Hepatocyte (in vitro differentiated cells): ENCODE measurements at regions not wholly inside any gene's neighbourhood (a gene's known extent, or its start where the extent isn't known, plus 50 kb on each side); places are given as distances from the start of the nearest gene placed in this dataset.

ENCODE experiments used
- DNase-seq: peaks from one replicate; pipeline ENCODE4 v3.0.0-alpha.2; 2016; ENCODE audit warnings: low spot score
- H2AFZ ChIP-seq: fragments of 200-600 bp; sonication (generic); 2 replicates; pipeline ENCODE4 v1.6.0; 2016; ENCODE audit warnings: antibody characterized with exemption, mild to moderate bottlenecking
- H3K27ac ChIP-seq: fragments of 200-600 bp; sonication (generic); 2 replicates; pipeline ENCODE4 v1.5.1; 2016; ENCODE audit warnings: mild to moderate bottlenecking
- H3K27me3 ChIP-seq: fragments of 200-600 bp; sonication (generic); 2 replicates; pipeline ENCODE4 v1.6.1; 2016
- H3K36me3 ChIP-seq: fragments of 200-600 bp; sonication (generic); replicated peaks from 2 replicates; pipeline ENCODE4 v1.5.1; 2016; ENCODE audit warnings: low read depth; ENCODE audit not compliant: insufficient read depth
- H3K4me1 ChIP-seq: fragments of 200-600 bp; sonication (generic); 2 replicates; pipeline ENCODE4 v1.5.1; 2016; ENCODE audit warnings: mild to moderate bottlenecking, moderate library complexity; ENCODE audit not compliant: insufficient read depth
- H3K4me2 ChIP-seq: fragments of 200-600 bp; sonication (generic); 2 replicates; pipeline ENCODE4 v1.6.0; 2016
- H3K4me3 ChIP-seq: fragments of 200-600 bp; sonication (generic); 2 replicates; pipeline ENCODE4 v1.5.1; 2016; ENCODE audit warnings: mild to moderate bottlenecking
- H3K79me2 ChIP-seq: fragments of 200-600 bp; sonication (generic); 2 replicates; pipeline ENCODE4 v1.6.0; 2017; ENCODE audit warnings: mild to moderate bottlenecking
- H3K9me2 ChIP-seq: fragments of 200-600 bp; sonication (generic); replicated peaks from 2 replicates; pipeline ENCODE4 v1.6.0; 2017; ENCODE audit warnings: mild to moderate bottlenecking; ENCODE audit not compliant: insufficient read depth
- H3K9me3 ChIP-seq: fragments of 200-600 bp; sonication (generic); 2 replicates; pipeline ENCODE4 v1.5.1; 2016; ENCODE audit warnings: low read depth, mild to moderate bottlenecking
- H4K20me1 ChIP-seq: fragments of 200-600 bp; sonication (generic); 2 replicates; pipeline ENCODE4 v1.6.0; 2016; ENCODE audit warnings: mild to moderate bottlenecking; ENCODE audit not compliant: insufficient read depth, poor library complexity, severe bottlenecking
- EZH2 ChIP-seq: fragments of 200-600 bp; sonication (generic); IDR thresholded peaks from 2 replicates; pipeline ENCODE4 v1.6.1; 2016; ENCODE audit warnings: antibody characterized with exemption, mild to moderate bottlenecking, borderline replicate concordance
- EZH2phosphoT487 ChIP-seq: fragments of 200-600 bp; sonication (generic); IDR thresholded peaks from one replicate; pipeline ENCODE4 v1.6.1; 2018; ENCODE audit warnings: antibody characterized with exemption, mild to moderate bottlenecking, low read depth, moderate library complexity; ENCODE audit not compliant: unreplicated experiment, severe bottlenecking
- WGBS: methylation state at CpG from one replicate; pipeline ENCODE4 v1.1.6; 2016; ENCODE audit warnings: low lambda C conversion rate; ENCODE audit errors: missing lambda C conversion rate; 5-methylcytosine and 5-hydroxymethylcytosine counted together
- TF ChIP-seq, protein P1 (sequence below): fragments of 200-600 bp; sonication (generic); IDR thresholded peaks from 2 replicates; pipeline ENCODE4 v1.5.1; 2016; ENCODE audit warnings: antibody characterized with exemption, mild to moderate bottlenecking; ENCODE audit not compliant: poor library complexity

DNA sequence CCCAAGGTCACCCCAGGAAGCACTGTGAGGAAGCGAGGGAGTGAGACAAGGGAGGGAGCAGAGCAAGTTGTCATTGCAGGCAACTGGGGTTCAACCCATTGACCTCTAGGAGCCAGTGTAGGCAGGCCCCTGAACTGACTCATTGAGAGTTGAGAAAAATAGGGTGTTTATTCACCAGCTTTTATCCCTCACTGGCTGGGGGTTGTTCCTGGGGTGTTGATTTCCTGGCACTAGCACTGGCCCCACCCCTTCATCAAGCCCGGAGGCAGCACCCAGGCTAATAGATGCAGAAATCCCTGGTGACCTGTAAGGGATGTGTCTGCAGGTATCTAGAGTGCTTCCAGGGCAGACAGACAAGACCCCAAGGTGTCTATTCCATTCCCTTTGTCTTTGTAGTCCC, 183.9 kb downstream of the ARRDC4 start:
- H3K27me3 ChIP-seq = peaks cover under 1% of the 10 kb centered on the region
- no peak for TF ChIP-seq EZH2
- no peak for TF ChIP-seq EZH2phosphoT487
- TF ChIP-seq, protein P1, sequence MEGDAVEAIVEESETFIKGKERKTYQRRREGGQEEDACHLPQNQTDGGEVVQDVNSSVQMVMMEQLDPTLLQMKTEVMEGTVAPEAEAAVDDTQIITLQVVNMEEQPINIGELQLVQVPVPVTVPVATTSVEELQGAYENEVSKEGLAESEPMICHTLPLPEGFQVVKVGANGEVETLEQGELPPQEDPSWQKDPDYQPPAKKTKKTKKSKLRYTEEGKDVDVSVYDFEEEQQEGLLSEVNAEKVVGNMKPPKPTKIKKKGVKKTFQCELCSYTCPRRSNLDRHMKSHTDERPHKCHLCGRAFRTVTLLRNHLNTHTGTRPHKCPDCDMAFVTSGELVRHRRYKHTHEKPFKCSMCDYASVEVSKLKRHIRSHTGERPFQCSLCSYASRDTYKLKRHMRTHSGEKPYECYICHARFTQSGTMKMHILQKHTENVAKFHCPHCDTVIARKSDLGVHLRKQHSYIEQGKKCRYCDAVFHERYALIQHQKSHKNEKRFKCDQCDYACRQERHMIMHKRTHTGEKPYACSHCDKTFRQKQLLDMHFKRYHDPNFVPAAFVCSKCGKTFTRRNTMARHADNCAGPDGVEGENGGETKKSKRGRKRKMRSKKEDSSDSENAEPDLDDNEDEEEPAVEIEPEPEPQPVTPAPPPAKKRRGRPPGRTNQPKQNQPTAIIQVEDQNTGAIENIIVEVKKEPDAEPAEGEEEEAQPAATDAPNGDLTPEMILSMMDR = no peak
- no peak overlapping the region for H2AFZ ChIP-seq
- no peaks in the 10 kb centered on the region for H3K36me3 ChIP-seq
- no peaks in the 10 kb centered on the region for H3K9me3 ChIP-seq
- no peaks in the 10 kb centered on the region for H4K20me1 ChIP-seq
- H3K79me2 ChIP-seq = no peaks in the 10 kb centered on the region
- H3K4me3 ChIP-seq = no peak overlapping the region
- no peak overlapping the region for H3K4me2 ChIP-seq
- no peaks in the 10 kb centered on the region for H3K4me1 ChIP-seq
- no peaks in the 10 kb centered on the region for H3K9me2 ChIP-seq
- no peak overlapping the region for H3K27ac ChIP-seq
- WGBS = 88% methylated on average over 2 of the region's 2 CpGs
- DNase-seq = no peak

DNA sequence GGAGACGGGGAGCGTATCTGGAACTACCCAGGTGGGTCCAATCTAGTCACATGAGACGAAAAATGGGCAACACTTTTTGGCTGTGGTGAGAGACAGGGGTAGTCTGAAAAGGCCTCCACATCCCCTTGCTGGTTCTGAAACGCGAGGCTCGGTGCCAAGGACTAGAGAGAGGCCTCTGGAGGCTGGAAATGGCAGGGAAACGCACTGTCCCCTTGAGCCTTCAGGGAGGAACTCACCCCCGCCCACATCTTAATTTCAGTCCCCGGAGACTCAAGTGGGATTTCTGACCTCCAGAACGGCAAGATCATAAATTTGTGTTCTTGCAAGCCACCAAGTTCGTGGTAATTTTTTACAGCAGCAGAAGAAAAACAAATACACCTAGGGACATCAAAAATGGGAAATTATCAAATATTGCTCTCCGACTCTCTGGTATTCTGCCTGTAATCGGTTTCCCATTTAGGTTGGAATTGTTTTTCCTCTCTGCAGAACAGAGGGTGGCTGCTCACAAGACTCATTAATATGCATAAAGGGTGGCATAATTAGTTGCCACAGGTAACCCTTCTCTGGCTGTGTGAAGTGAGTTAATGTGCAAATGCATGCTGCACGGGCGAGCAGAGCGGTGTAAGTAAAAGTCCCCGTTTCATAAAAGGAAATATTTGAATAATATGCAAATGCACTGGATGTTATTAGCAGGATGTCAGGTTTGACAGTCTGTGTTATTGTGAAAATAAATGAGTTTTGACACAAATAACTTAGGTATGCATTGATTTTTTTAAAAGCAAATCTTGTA, 185.7 kb downstream of the ARRDC4 start:
- H2AFZ ChIP-seq = no peak overlapping the region
- no peak overlapping the region for H3K27ac ChIP-seq
- TF ChIP-seq EZH2phosphoT487 (no peak), EZH2 (no peak)
- TF ChIP-seq, protein P1 = no peak
- no peaks in the 10 kb centered on the region for H4K20me1 ChIP-seq
- H3K27me3 ChIP-seq = peaks cover 4% of the 10 kb centered on the region
- no peaks in the 10 kb centered on the region for H3K9me3 ChIP-seq
- no peaks in the 10 kb centered on the region for H3K36me3 ChIP-seq
- 85% methylated on average over 17 of the region's 17 CpGs for WGBS
- no peaks in the 10 kb centered on the region for H3K79me2 ChIP-seq
- no peak for DNase-seq
- no peaks in the 10 kb centered on the region for H3K4me1 ChIP-seq
- H3K4me2 ChIP-seq = no peak overlapping the region
- no peak overlapping the region for H3K4me3 ChIP-seq
- no peaks in the 10 kb centered on the region for H3K9me2 ChIP-seq

DNA sequence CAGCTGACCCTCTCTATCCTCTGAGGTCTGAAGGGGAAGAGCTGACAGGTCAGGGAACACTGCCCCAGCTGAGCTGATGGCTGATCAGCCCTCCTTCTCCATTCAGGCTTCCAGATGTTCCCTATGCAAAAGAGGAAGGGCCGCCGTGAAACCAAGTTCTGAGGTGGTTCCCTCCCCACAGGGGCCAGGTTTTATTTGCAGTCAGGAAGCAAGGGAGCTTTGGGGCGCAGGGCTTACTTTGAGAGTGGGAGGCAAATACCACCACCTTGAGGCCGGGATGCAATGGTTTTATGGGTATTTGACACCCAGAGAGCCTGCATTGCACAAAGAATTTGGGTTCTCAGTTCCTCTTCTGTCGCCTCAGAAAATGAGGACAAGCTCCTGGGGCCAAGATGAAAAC, 186.9 kb downstream of the ARRDC4 start:
- H3K4me3 ChIP-seq = no peak overlapping the region
- no peaks in the 10 kb centered on the region for H3K9me2 ChIP-seq
- H2AFZ ChIP-seq = no peak overlapping the region
- H3K4me1 ChIP-seq = no peaks in the 10 kb centered on the region
- H3K36me3 ChIP-seq = no peaks in the 10 kb centered on the region
- no peak overlapping the region for H3K4me2 ChIP-seq
- WGBS = 89% methylated on average over 5 of the region's 5 CpGs
- no peak for DNase-seq
- H3K27me3 ChIP-seq = peaks cover 4% of the 10 kb centered on the region
- H3K27ac ChIP-seq = no peak overlapping the region
- no peaks in the 10 kb centered on the region for H4K20me1 ChIP-seq
- no peaks in the 10 kb centered on the region for H3K79me2 ChIP-seq
- no peaks in the 10 kb centered on the region for H3K9me3 ChIP-seq
- TF ChIP-seq EZH2 = no peak
- TF ChIP-seq EZH2phosphoT487 = no peak
- TF ChIP-seq, protein P1 = no peak
